ENCODE measurements at regions not wholly inside any gene's neighbourhood (a gene's known extent, or its start where the extent isn't known, plus 50 kb on each side); places are given as distances from the start of the nearest gene placed in this dataset.

DNA sequence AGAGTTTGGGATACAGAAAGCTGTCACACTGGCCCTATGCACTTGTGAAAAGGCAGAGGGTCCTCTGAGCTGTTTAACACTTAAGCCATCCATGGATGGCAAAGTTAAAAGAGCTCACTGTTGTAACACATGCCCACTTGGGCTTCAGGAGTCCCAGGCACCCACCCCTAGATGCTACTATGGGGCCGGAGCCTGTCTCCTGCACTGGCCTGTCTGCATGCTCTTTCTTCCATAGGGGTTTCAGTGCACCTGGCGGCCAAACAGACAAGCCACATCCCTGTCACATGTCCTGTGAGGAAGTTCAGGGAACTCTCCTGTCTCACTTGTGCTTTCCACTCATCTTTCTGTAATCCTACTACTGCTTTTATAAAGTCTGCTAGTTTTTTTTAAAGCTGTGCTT is 2586.0 kb downstream of the PCDH7 start:
- TF ChIP-seq, protein P1, sequence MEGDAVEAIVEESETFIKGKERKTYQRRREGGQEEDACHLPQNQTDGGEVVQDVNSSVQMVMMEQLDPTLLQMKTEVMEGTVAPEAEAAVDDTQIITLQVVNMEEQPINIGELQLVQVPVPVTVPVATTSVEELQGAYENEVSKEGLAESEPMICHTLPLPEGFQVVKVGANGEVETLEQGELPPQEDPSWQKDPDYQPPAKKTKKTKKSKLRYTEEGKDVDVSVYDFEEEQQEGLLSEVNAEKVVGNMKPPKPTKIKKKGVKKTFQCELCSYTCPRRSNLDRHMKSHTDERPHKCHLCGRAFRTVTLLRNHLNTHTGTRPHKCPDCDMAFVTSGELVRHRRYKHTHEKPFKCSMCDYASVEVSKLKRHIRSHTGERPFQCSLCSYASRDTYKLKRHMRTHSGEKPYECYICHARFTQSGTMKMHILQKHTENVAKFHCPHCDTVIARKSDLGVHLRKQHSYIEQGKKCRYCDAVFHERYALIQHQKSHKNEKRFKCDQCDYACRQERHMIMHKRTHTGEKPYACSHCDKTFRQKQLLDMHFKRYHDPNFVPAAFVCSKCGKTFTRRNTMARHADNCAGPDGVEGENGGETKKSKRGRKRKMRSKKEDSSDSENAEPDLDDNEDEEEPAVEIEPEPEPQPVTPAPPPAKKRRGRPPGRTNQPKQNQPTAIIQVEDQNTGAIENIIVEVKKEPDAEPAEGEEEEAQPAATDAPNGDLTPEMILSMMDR (conservative IDR thresholded peaks at IDR 0.05; ENCODE audit: low read length): no peak
- no peak for TF ChIP-seq EZH2phosphoT487 (IDR thresholded peaks at IDR 0.05; ENCODE audit: borderline replicate concordance, low read depth, low read length)
